Loucy (cell line): ENCODE measurements at regions not wholly inside any gene's neighbourhood (a gene's known extent, or its start where the extent isn't known, plus 50 kb on each side); places are given as distances from the start of the nearest gene placed in this dataset.

Experiments
- H2AFZ ChIP-seq: fragments of 200-600 bp; sonication (generic); 2 replicates; pipeline ENCODE4 v1.6.0; 2016; ENCODE audit warnings: antibody characterized with exemption, mild to moderate bottlenecking, low read length, moderate library complexity
- H3F3A ChIP-seq: fragments of 200-600 bp; 2 replicates; pipeline ENCODE4 v1.6.0; 2016; ENCODE audit warnings: antibody characterized with exemption, low read depth, mild to moderate bottlenecking
- H3K27me3 ChIP-seq: fragments of 200-600 bp; sonication (generic); 2 replicates; pipeline ENCODE4 v1.6.1; 2014; ENCODE audit warnings: low read length, mild to moderate bottlenecking; ENCODE audit not compliant: insufficient read depth, poor library complexity, severe bottlenecking
- H3K36me3 ChIP-seq: fragments of 200-600 bp; sonication (generic); 2 replicates; pipeline ENCODE4 v1.6.1; 2016; ENCODE audit warnings: low read length; ENCODE audit not compliant: insufficient read depth
- H3K4me1 ChIP-seq: fragments of 200-600 bp; sonication (generic); 2 replicates; pipeline ENCODE4 v1.5.1; 2014; ENCODE audit warnings: low read length, mild to moderate bottlenecking; ENCODE audit not compliant: insufficient read depth, poor library complexity, severe bottlenecking
- H3K4me2 ChIP-seq: fragments of 200-600 bp; sonication (generic); 2 replicates; pipeline ENCODE4 v1.6.0; 2014; ENCODE audit warnings: antibody characterized with exemption, low read length, low read depth, mild to moderate bottlenecking; ENCODE audit not compliant: poor library complexity, severe bottlenecking
- H3K4me3 ChIP-seq: fragments of 200-600 bp; sonication (generic); 2 replicates; pipeline ENCODE4 v1.5.1; 2014; ENCODE audit warnings: low read length, mild to moderate bottlenecking, mixed read lengths; ENCODE audit not compliant: poor library complexity, severe bottlenecking
- H3K79me2 ChIP-seq: fragments of 200-600 bp; sonication (generic); 2 replicates; pipeline ENCODE4 v1.6.1; 2014; ENCODE audit warnings: low read length; ENCODE audit not compliant: insufficient read depth
- H3K9ac ChIP-seq: fragments of 200-600 bp; sonication (generic); 2 replicates; pipeline ENCODE4 v1.6.0; 2014; ENCODE audit warnings: mild to moderate bottlenecking, low read depth, low read length, moderate library complexity; ENCODE audit not compliant: poor library complexity, severe bottlenecking
- H3K9me2 ChIP-seq: fragments of 200-600 bp; sonication (generic); replicated peaks from 2 replicates; pipeline ENCODE4 v1.6.1; 2016; ENCODE audit warnings: low read depth, low read length, mixed read lengths
- H3K9me3 ChIP-seq: fragments of 200-600 bp; sonication (generic); 2 replicates; pipeline ENCODE4 v1.6.1; 2014; ENCODE audit warnings: mild to moderate bottlenecking, antibody characterized with exemption, low read length, low read depth; ENCODE audit not compliant: insufficient read depth
- H4K20me1 ChIP-seq: fragments of 200-600 bp; sonication (generic); 2 replicates; pipeline ENCODE4 v1.6.0; 2014; ENCODE audit warnings: antibody characterized with exemption, low read length, mild to moderate bottlenecking; ENCODE audit not compliant: insufficient read depth, poor library complexity, severe bottlenecking
- EZH2phosphoT487 ChIP-seq: fragments of 200-600 bp; IDR thresholded peaks from 2 replicates; pipeline ENCODE4 v1.6.1; 2018; ENCODE audit warnings: antibody characterized with exemption, mild to moderate bottlenecking, moderate library complexity, borderline replicate concordance
- TF ChIP-seq, protein P1 (sequence below): fragments of 200-600 bp; sonication (generic); conservative IDR thresholded peaks from 2 replicates; pipeline ENCODE4 v1.5.1; 2014; ENCODE audit warnings: mild to moderate bottlenecking, antibody characterized with exemption, low read length

DNA sequence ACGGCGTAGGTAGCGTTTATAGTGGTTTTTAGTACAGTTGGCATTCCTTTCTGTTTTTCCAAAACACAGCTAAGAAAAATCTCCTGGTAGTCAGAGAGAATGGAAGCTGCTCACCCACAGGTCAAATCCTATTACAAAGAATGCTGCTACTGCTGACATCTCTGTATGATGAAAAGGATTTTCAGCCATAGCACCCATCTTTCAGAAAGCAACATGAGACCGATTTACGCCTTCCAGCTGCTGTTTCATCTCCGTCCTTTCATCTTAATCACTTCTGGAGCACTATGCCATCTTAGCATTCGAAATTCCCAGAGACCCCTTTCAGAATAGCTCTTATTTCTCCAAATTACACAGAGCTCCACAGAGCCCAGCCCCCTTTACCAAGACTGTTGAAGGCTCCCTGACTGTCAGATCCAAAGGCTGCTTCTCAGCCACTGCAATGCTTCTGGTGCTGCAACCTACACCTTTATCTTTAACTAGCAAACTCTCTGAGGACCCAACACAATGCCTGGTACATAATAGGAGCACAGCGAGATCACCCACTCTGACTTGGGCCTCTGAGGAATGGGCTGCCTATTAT is 211.8 kb downstream of the NEDD1 start:
- Histone ChIP-seq H3F3A (no peaks in the 10 kb centered on the region), H3K4me3 (no peak overlapping the region), H3K9me3 (no peaks in the 10 kb centered on the region), H3K9ac (no peak overlapping the region), H3K4me2 (no peak overlapping the region), H3K36me3 (no peaks in the 10 kb centered on the region), H3K4me1 (no peaks in the 10 kb centered on the region), H3K79me2 (no peaks in the 10 kb centered on the region), H3K27me3 (no peaks in the 10 kb centered on the region), H4K20me1 (no peaks in the 10 kb centered on the region), H2AFZ (no peak overlapping the region), H3K9me2 (0 out of 2 replicates have a peak, but pooled peaks cover 4% of the 10 kb centered on the region)
- TF ChIP-seq, protein P1, sequence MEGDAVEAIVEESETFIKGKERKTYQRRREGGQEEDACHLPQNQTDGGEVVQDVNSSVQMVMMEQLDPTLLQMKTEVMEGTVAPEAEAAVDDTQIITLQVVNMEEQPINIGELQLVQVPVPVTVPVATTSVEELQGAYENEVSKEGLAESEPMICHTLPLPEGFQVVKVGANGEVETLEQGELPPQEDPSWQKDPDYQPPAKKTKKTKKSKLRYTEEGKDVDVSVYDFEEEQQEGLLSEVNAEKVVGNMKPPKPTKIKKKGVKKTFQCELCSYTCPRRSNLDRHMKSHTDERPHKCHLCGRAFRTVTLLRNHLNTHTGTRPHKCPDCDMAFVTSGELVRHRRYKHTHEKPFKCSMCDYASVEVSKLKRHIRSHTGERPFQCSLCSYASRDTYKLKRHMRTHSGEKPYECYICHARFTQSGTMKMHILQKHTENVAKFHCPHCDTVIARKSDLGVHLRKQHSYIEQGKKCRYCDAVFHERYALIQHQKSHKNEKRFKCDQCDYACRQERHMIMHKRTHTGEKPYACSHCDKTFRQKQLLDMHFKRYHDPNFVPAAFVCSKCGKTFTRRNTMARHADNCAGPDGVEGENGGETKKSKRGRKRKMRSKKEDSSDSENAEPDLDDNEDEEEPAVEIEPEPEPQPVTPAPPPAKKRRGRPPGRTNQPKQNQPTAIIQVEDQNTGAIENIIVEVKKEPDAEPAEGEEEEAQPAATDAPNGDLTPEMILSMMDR: no peak

DNA sequence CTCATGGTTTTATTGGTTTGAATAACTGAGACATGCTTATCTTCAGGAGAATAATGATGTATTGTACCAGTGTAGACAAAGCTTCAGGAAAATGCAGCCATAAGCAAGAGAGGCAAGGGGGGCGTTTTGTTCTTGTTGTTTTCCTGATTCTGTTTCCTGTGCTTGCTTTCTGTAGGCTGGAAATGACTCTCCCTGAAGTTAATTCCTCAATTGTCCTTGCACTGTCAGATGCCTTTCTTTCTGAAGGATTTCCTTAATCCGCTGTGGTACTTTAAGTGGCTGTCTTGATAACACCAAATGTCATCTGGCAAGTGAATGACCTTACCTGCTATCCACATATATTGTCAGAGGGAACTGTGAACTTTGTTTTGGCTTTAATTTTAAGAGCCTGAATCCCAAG is 220.0 kb downstream of the NEDD1 start:
- Histone ChIP-seq H3K4me1 (no peaks in the 10 kb centered on the region), H4K20me1 (no peaks in the 10 kb centered on the region), H3K36me3 (no peaks in the 10 kb centered on the region), H3K9ac (no peak overlapping the region), H3K4me3 (no peak overlapping the region), H3K9me3 (no peaks in the 10 kb centered on the region), H3K9me2 (0 out of 2 replicates have a peak, but pooled peaks cover 4% of the 10 kb centered on the region), H3K27me3 (no peaks in the 10 kb centered on the region), H2AFZ (no peak overlapping the region), H3K79me2 (no peaks in the 10 kb centered on the region), H3F3A (no peaks in the 10 kb centered on the region), H3K4me2 (no peak overlapping the region)
- TF ChIP-seq EZH2phosphoT487: no peak
- TF ChIP-seq, protein P1: no peak

DNA sequence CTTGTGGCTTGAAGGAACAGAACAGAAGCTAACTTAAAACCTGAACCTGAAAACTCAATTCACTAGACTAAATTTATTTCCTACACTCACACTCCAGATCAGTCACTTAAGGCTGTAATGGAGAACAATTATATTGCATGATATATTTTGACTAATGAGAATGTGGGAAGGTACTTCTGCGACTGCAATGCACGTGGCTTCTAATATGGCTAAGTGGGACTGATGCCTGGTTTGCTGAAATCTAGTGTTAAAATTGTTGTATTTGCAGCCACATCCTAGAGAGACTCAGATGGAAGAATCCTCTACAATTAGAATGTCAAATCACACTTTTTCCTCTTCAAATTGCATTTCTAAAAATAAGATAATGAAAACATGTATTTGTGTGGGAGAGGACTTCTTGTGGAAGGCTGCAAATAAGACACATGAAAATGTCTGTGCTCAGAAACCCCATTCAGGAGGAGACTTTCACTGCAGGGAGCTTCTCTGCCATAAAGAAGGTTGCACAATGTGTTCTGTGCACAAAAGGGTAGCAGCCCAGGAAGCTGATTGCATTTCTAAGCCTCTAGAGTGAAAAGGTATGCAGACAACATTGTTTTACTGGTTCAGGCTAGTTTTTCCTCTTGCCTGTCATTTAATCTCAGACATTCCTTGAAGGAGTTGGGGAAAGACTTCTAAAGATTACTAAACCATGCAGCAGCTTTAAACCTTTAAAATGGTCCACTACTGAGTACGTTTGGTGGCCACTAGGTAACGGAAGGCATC is 224.3 kb downstream of the NEDD1 start:
- Histone ChIP-seq H3K36me3 (no peaks in the 10 kb centered on the region), H3K4me2 (no peak overlapping the region), H3K9ac (no peak overlapping the region), H3K9me2 (no peaks in the 10 kb centered on the region), H3K9me3 (no peaks in the 10 kb centered on the region), H3K4me3 (no peak overlapping the region), H4K20me1 (no peaks in the 10 kb centered on the region), H3F3A (no peaks in the 10 kb centered on the region), H2AFZ (no peak overlapping the region), H3K79me2 (no peaks in the 10 kb centered on the region), H3K27me3 (no peaks in the 10 kb centered on the region), H3K4me1 (no peaks in the 10 kb centered on the region)
- no peak for TF ChIP-seq EZH2phosphoT487
- TF ChIP-seq, protein P1: no peak
